ENCODE measurements at regions not wholly inside any gene's neighbourhood (a gene's known extent, or its start where the extent isn't known, plus 50 kb on each side); places are given as distances from the start of the nearest gene placed in this dataset.

- TF ChIP-seq, protein P1, sequence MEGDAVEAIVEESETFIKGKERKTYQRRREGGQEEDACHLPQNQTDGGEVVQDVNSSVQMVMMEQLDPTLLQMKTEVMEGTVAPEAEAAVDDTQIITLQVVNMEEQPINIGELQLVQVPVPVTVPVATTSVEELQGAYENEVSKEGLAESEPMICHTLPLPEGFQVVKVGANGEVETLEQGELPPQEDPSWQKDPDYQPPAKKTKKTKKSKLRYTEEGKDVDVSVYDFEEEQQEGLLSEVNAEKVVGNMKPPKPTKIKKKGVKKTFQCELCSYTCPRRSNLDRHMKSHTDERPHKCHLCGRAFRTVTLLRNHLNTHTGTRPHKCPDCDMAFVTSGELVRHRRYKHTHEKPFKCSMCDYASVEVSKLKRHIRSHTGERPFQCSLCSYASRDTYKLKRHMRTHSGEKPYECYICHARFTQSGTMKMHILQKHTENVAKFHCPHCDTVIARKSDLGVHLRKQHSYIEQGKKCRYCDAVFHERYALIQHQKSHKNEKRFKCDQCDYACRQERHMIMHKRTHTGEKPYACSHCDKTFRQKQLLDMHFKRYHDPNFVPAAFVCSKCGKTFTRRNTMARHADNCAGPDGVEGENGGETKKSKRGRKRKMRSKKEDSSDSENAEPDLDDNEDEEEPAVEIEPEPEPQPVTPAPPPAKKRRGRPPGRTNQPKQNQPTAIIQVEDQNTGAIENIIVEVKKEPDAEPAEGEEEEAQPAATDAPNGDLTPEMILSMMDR (IDR thresholded peaks at IDR 0.05), result no peak
- no peak for TF ChIP-seq EP300 (IDR thresholded peaks at IDR 0.05)
Observed at GRCh38 chr4:133869486-133869885, 332.1 kb downstream of the PABPC4L start.

All from ovary (tissue), 3 donors.